HG03280 (cell line): ENCODE measurements at regions not wholly inside any gene's neighbourhood (a gene's known extent, or its start where the extent isn't known, plus 50 kb on each side); places are given as distances from the start of the nearest gene placed in this dataset.
"Not testable (repeated sequence)": the region's sequence is repeated elsewhere in the genome, so short reads cannot be mapped to it uniquely, and the experiment has no call there.

Experiments
- ATAC-seq: cut with Tn5 transposase; IDR thresholded peaks from one replicate; pipeline ENCODE4 v1.9.1; 2021; ENCODE audit warnings: mild to moderate bottlenecking, moderate library complexity; ENCODE audit not compliant: unreplicated experiment

DNA sequence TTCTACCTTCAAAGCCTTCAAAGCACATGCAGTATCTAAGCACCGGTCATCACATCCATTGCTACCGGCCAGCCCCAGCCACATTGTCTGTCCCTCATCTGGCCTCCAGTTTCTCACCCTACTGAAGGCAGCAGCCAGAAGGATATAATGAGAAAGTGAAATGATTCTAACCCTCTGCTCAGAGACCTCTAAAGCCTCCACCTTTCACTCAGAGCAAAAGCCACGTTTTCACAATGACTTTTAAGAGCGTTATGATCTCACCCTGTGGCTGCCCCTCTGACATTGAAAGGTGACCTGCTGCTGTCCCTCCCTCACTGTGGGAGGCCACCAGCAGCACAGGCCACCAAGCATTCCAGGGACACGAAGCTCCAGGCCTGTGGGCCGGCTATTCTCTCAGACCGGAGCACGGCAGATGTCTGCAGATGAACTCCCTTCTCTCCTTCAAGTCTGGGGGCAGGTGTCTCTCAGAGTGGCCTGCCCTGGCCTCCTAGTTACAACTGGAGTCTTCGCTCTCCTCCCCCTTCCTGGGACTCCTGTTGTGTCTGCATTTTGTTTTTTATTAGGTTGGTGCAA is 94.9 kb upstream of the EEPD1 start:
- peak; percentile 59 for ATAC-seq

DNA sequence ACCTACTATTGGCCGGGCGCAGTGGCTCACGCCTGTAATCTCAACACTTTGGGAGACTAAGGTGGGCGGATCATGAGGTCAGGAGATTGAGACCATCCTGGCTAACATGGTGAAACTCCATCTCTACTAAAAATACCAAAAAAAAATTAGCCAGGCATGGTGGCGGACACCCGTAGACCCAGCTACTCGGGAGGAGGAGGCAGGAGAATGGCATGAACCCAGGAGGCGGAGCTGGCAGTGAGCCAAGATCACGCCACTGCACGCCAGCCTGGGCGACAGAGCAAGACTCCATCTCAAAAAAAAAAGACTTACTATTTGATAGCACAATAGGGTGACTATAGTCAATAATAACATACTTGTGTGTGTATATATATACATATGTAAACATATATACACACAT is 92.7 kb upstream of the EEPD1 start:
- not testable (repeated sequence) for ATAC-seq

DNA sequence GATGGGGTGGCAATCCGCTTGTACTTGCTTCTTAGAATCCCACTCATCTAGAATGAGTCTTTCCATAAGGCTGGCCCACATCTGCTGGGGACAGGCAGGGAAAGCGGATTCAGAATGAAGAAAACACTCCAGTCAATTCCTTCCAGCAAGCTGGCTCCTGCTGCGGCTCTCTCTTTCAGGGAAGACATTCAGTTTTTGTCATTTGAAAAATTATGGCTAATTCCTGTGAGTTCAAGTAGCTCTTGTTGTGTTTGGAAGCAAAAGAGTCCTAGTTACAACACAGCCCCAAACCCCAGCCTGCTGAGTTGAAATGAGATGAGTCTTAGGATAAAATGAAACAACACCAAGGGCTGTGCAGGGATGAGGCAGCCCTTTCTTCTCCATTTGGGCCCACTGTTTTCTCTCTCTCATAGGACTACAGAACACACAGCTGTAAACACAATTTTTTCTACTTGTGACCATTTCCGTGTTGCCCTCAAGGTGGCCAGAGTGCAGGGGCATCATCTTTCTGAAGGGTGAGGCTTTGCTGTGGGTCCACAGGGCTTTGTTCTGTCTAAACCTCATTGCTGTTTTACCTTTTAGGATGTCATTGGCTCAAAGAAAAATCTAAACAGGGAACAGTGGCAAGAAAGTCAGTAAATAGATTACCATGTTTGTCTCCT is 90.8 kb upstream of the EEPD1 start:
- no peak for ATAC-seq

DNA sequence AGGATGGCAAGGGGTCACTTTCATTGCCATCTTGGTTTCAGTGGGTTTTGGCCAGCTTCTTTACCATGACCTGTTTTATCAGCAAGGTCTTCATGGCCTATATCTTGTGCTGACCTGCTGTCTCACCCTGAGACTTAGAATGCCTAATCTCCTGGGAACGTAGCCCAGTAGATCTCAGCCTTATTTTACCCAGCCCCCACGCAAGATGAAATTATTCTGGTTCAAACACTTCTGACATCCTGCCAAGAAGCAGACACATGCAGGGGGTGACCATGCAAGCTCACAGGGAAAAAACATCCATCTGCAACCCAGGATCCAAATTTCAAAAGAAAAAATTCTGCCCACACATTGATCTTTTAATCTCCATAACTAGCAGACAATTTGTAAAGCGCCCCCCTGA is 88.4 kb upstream of the EEPD1 start:
- ATAC-seq = no peak

DNA sequence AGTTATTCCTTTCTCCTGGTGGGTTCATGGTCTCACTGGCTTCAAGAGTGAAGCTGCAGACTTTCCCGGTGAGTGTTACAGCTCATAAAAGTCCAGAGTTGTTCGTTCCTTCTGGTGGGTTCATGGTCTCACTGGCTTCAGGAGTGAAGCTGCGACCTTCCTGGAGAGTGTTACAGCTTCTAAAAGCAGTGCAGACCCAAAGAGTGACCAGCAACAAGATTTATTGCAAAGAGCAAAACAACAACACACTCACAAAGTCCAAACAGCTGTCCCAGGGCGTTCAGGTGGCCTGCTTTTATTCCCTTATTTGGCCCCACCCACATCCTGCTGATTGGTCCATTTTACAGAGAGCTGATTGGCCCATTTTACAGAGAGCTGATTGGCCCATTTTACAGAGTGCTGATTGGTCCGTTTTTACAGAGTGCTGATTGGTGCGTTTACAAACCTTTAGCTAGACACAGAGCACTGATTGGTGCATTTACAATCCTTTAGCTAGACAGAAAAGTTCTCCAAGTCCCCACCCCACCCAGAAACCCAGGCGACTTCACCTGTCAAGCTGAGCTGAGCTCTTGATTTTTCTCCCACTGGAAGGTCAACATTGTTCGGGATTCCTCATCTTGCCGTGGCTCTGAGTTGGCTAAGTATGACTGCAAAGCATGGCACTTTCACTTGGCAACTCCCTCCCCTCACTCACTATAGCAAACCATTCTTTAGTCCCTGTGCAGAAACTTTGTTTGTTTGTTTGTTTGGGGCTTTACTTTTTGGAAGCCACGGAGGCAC is 87.3 kb upstream of the EEPD1 start:
- ATAC-seq = not testable (repeated sequence)

DNA sequence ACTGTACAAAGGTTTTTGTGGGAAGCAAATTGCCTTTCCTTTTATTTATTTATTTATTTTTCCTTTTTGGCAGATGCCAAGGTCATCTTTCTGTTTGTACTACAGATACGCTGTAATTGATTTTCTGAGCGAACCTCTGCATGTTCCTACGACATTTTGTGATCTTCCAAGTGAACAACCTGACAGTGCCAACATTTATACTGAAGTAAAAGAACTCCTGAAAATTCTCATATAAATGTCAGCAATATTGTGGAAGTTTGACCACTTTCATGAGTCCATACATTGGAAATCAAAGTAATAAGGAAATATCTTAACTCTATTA is 86.8 kb upstream of the EEPD1 start:
- no peak for ATAC-seq

DNA sequence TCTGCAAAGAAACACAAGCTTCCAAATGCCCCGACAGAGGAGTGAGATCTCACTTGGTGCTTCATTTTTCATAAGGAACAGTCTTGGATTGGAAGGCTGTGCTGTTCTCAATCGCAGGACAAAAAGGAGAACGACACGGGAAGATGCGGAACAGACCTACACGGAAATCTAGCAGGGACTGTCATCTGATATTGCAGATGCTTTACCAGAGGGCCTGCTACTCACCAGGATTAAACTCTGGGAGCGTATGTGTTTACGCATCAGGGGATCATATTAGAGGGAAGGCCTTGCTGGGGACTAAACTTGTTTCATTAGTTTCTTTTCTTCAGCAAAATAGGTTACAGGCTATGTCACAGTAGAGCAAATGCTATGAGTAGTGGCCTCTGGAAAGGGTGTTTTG is 82.8 kb upstream of the EEPD1 start:
- no peak for ATAC-seq

DNA sequence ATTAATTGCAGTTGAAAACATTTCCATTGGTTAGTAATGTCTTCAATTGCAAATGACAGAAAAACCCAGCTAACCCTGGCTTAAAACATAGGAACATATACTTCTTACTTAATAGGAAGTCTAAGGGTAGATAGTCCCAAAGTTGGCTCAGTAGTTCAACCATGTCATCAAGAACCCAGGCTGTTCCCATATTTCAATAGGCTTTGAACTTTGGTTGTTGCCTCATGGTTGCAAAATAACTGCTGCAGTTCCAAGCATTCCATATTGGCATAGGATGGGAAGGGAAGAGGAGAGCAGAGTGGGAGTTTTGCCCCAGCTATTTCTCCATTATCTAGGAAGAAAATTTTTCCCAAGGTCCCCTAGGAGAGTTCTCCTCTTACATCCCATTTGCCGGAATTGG is 81.4 kb upstream of the EEPD1 start:
- ATAC-seq = no peak

DNA sequence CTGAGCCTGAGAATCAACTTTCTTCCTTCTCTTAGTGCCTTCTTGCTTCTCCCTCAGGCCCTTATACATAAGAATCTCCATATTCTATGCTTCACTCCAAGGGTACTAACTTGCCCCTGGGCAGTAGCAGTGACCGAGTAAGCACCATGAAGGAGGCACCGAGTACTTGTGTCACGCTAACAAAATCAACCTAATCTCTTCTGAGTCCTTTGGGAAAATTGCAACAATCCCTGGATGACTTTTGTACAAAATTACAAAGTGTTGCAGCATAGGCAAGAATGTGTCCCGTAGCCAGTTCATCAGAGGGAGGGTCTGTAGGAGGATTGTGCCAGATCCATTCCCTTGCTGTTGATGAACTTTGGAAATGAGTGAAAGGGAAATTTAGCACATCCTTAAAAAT is 80.4 kb upstream of the EEPD1 start:
- ATAC-seq = no peak

DNA sequence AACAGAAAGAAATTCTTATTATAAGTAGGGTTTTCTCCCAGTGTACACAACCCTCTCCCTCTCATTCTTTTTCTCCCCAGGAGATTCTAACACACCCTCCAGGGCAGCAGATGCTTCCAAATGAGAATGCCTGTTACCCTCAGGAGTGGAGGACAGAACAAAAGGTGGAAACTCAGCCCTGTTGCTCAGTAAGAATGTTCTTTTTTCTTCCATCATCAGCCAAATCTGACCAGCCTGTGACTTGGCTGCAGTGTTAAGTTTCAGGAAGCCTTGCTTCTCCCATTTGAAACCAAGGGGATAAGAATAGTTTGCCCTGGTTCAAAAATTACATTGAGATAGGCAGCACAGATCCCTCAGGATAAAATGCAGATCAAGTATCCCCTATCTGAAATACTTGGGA is 77.5 kb upstream of the EEPD1 start:
- ATAC-seq = no peak

DNA sequence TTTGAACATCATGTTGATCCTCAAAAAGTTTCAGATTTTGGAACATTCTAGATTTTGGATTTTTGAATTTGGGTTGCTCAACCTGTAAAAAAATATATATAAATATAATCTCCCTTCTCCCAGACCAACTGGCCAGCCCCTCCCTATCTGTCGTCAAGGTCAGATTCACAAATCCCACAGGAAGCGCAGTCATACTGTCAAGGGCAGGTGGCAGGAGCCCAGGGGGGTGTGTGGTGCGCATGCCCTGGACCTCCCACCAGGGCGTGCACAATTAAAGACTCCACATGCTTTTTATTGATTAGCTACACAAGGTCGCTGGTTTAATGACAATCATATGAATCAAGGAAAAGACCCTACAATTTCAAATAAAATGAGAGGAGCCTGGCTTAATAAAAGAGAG is 77.0 kb upstream of the EEPD1 start:
- no peak for ATAC-seq

DNA sequence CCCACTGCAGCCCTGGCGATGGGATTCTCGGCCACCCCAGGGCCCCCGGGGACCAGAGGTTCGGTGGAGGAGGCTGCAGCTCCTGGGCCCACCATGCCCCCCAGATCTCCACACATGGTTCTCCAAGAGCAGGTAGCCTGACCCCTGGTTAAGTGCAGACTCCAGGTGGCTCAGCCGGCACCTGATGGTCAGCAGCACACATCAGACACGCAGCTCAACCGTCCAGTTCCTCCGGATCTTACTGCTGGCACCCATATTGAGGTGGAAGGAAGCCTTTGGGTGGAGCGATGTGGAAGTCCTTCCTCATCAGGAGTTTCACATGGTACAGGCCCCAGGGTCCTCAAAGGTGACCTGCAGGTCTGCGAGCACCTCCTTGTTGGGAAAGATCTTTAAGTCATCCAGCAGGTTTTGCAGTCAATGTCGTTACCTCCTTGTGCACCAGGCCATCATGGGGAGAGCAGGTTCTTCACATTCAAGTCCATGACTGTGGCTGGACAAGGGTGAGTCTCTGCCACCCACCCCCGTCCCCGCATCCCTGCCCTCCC is 74.2 kb upstream of the EEPD1 start:
- ATAC-seq = no peak

DNA sequence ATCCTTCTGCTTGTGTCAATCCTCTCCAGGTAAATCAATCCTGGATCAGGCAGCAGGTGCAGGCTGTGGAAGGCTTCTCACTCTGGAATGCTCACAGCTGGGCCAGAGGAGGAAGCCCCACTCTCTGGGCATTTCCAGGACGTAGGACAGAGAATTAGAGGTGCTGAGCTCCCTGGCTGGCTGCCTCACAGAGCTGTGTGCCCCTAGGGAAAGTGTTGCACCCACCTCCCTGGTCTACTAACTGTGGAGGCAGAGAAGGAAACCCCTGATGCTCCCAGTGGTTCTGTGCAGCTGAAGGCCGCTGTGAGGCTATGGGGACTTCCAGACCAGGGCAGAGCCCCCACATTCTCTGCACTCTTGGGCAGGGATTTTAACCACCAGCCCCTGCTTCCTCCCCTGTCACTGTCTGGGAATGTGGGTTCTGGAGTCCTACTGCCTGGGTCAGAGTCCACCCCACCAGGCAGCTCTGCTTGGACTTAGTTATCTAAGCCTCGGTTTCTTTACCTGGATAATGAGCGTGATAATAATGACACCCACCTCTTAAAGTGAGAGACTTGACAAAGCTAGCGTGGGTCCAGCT is 73.5 kb upstream of the EEPD1 start:
- ATAC-seq = no peak

DNA sequence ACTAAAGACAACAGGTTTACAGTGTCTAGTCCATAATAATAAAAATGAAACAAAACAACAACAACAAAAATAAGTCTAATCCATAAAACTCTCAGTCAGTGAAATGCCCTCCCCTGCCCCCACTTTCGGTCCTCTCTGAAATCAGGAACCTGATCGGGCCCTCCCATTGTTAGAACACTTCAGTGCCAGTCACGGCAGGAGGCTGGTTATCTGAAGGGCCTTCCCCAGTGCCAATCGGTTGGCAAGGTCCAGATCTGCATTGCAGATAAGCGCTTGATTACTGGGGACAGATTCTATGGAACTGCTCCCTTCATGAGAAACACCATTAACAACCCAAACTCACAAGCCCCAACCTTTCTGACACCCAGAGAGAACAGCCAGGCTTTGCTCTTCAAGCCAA is 72.2 kb upstream of the EEPD1 start:
- ATAC-seq = no peak

DNA sequence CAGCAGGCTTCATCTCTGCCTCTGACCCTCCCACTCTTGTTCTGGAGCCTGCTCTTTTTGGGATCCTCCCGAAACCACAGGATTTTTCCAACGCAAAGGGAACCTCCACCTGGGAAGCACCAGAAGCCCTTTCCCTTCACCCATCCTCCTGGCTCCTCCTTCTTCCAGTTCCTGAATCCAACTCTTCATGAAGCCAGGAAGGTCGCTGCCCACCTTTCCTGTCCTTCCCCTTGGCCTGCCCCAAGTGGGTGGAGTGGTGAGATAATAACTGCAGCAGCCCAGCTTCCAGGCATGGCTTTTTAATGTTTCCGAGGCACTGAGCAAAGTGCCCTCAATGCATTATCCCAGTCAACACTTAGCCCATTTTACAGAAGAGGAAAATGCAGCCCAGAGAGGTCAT is 70.8 kb upstream of the EEPD1 start:
- ATAC-seq = no peak

DNA sequence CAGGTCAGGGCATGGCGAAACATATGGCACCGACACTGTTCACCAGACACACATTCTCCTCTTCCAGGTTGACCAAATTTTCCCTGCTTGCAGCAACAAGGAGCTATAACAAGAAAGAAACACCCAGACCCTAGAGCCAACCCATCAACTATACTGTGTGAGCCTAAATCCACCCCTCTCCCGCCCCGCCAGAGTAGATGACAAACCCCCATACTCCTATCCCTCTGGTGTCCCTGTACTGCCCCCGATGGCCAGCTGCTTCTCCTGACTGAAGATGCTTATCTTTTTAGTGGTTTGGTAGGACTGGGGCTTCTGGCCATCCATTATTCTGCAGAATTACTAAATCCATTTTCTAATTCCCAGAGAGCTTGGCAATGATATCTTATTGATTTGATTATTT is 70.1 kb upstream of the EEPD1 start:
- ATAC-seq = no peak

DNA sequence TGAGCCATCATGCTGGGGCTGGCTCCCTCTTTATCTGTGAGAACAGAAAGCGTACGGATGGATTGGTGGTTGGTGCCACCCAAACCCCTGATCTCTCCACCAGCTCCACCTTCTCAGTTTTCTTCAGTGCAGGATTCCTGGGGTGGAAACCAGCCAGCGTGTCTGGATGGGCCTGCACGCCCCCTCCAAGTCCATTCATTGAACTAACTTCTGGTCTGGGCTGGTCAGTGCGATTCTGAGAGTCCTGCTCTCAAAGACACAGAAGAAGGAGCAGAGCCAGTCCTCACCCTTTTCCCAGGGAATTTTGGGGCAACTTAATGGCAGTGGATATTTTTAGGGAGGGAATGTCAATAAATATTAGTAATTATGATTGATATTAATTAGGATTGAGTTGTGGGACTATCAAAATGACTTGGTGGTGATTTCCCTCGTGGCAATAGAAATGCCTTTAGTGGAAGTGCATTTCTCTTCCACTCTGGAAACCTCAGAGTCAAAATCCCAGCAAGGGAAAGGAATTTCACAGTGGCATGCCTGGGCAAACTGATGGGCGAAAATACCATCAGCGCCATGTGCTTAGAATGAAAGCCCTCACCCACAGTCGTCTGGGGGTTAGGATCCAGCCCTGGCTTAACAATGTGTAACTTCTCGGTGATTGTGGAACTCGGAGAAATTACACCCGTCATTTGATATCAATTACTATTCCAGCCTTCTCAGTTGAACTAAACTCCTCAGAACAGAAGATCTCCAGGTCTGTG is 69.3 kb upstream of the EEPD1 start:
- no peak for ATAC-seq

DNA sequence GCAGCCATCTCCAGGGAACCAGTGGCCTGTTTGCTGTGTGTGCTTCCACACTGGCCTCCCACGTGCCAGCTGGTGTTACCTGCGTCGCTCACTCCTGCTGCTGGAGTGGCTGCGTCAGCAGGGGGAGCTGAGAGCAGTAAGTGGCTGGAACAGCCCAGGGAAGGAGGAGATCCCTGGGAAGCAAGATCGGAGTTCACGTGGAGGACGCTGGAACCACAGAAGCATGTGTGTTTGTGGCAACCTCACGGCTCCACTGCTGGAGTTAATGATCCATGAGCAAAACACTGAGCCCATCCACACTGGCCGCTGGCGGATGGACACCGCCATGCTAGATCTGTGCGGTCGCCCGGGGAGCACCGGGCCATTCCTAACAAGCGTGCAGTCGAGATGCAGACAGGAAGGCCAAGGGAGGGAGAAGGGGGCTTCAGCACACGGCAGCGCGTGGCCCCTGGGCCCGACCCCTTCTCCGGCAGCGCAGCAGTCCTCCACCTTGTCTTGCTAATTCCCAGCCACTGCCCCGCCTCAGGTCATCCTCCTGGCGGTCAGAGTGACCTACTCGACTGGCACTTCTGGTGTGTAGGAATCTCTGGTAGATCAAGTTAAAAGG is 68.5 kb upstream of the EEPD1 start:
- no peak for ATAC-seq

DNA sequence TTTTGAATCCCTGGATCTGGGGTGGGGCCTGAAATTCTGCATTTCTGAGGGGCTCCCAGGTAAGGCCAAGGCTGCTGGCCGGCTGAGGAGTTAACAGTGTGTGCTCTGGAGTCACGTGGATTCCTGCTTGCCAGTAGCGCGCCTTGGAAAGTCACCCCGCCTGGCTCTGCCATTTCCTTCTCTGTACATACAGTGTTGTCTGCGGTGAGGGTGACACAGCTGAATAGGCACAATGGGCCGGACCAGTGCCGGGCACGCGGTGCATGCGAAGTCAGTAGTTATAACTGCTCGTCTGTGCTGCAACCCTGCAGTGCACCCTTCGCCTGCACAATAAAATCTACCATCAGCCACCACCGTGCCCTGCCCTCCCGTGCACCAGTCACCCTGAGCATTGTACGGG is 68.0 kb upstream of the EEPD1 start:
- no peak for ATAC-seq

DNA sequence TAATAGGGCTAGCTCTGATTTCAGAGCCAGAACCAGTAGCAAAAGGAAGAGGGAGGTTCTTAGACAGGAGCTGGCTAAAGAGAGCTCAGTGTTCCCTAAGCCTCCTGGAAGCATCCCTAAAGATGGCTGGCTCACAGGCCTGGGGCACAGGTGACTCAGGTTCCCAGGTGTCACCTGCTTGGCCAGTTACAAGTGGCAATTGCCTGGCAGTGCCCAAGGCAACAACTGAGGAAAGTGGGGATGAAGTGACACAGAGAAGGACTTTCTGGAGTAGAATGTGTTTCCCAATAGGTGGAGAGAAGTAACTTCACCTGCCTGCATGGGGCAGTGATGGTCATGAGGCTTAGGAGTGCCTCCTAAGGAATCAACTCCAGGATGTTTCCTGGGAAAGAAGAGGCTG is 66.5 kb upstream of the EEPD1 start:
- no peak for ATAC-seq

DNA sequence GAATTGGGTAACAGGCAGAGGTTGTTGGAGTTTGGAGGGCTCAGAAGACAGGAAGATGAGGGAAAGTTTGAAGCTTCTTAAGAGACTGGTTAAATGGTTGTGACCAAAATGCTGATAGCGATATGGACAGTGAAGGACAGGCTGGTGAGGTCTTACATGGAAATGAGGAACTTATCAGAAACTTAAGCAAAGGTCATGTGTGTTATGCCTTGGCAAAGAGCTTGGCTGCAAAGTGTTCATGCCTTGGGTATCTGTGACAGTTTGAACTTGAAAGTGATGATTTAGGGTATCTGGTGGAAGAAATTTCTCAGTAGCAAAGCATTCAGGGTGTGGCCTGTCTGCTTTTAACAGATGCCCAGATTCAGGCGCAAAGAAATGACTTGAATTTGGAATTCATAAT is 64.5 kb upstream of the EEPD1 start:
- no peak for ATAC-seq
